Skeletal muscle satellite cell (primary cell): ENCODE measurements at regions not wholly inside any gene's neighbourhood (a gene's known extent, or its start where the extent isn't known, plus 50 kb on each side); places are given as distances from the start of the nearest gene placed in this dataset.
"Not testable (repeated sequence)": the region's sequence is repeated elsewhere in the genome, so short reads cannot be mapped to it uniquely, and the experiment has no call there.

Experiments used
- H3K27me3 ChIP-seq: 2 replicates; pipeline ENCODE4 v1.7.0; 2013; ENCODE audit warnings: low read length; ENCODE audit not compliant: control insufficient read depth, insufficient read depth
- H3K36me3 ChIP-seq: 2 replicates; pipeline ENCODE4 v1.7.0; 2013; ENCODE audit warnings: mild to moderate bottlenecking, control low read depth, low read length; ENCODE audit not compliant: insufficient read depth
- H3K4me1 ChIP-seq: 2 replicates; pipeline ENCODE4 v1.7.0; 2013; ENCODE audit warnings: low read length; ENCODE audit not compliant: control insufficient read depth, insufficient read depth
- H3K4me2 ChIP-seq: 2 replicates; pipeline ENCODE4 v1.7.0; 2013; ENCODE audit warnings: mild to moderate bottlenecking, low read length
- H3K4me3 ChIP-seq: 2 replicates; pipeline ENCODE4 v1.7.0; 2013; ENCODE audit warnings: low read length
- H3K9ac ChIP-seq: 2 replicates; pipeline ENCODE4 v1.7.0; 2013; ENCODE audit warnings: mild to moderate bottlenecking, low read depth, low read length, moderate library complexity
- H3K9me3 ChIP-seq: replicated peaks from 2 replicates; pipeline ENCODE4 v1.7.0; 2013; ENCODE audit warnings: mild to moderate bottlenecking, control low read depth, low read length

DNA sequence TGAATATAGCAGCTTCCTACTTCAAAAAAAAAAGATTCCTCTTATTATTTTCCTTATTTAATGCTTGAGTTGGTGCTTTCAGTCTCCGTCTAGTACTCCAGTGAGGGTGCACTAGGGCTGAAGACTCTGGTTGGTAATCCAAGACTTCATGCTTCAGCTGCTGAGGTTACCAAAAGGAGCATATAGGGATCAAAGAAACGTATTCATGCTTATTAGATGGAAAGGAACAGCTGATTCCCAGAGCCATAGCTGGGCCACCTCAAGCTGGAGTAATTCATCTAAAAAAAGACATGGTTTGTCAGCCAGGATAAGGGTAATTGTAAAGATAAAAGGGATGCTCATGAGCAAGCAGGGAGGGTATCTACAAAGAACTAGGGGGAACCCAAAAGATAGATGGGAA lies 131.7 kb upstream of the FAM47B start:
- no peak overlapping the region for H3K4me3 ChIP-seq
- peaks cover 17% of the 10 kb centered on the region for H3K4me1 ChIP-seq
- no peak overlapping the region for H3K9ac ChIP-seq
- no peaks in the 10 kb centered on the region for H3K27me3 ChIP-seq
- peak overlapping the region; percentile 32 for H3K4me2 ChIP-seq
- no peaks in the 10 kb centered on the region for H3K36me3 ChIP-seq
- H3K9me3 ChIP-seq = no peaks in the 10 kb centered on the region

DNA sequence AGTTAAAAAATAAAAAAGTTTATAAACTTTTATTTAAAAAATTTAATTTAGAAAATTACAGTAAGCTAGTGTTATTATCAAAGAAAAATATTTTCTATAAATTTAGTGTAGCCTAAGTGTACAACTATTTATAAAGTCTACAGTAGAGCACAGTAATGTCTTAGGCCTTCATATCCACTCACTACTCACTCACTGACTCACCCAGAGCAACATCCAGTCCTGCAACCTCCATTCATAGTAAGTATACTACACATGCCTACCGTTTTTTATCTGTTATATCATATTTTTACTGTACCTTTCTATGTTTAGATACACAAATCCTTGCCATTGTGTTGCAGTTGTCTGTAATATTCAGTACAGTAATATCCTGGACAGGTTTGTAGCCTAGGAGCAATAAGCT lies 129.0 kb upstream of the FAM47B start:
- H3K27me3 ChIP-seq = no peaks in the 10 kb centered on the region
- peaks cover 17% of the 10 kb centered on the region for H3K4me1 ChIP-seq
- H3K36me3 ChIP-seq = no peaks in the 10 kb centered on the region
- H3K4me2 ChIP-seq = no peak overlapping the region
- H3K9me3 ChIP-seq = no peaks in the 10 kb centered on the region
- H3K4me3 ChIP-seq = no peak overlapping the region
- no peak overlapping the region for H3K9ac ChIP-seq

DNA sequence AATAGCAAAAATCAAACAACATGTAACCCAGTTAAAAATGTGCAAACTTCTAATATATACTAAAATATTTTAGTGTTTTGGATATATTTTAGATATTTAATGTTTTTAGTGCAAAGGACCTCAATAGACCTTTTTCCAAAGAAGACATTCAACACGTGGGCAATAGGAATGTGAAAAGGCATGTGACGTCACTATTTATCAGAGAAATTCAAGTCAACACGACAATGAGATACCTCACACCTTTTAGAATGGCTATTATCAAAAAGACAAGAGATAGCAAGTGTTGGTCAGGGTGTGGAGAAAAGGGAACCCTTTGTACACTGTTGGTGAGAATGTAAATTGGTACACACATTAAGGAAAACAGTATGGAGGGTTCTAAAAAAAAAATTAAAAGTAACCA lies 115.6 kb upstream of the FAM47B start:
- no peaks in the 10 kb centered on the region for H3K9me3 ChIP-seq
- no peaks in the 10 kb centered on the region for H3K36me3 ChIP-seq
- no peaks in the 10 kb centered on the region for H3K27me3 ChIP-seq
- no peak overlapping the region for H3K9ac ChIP-seq
- no peaks in the 10 kb centered on the region for H3K4me1 ChIP-seq
- H3K4me3 ChIP-seq = no peak overlapping the region
- no peak overlapping the region for H3K4me2 ChIP-seq

DNA sequence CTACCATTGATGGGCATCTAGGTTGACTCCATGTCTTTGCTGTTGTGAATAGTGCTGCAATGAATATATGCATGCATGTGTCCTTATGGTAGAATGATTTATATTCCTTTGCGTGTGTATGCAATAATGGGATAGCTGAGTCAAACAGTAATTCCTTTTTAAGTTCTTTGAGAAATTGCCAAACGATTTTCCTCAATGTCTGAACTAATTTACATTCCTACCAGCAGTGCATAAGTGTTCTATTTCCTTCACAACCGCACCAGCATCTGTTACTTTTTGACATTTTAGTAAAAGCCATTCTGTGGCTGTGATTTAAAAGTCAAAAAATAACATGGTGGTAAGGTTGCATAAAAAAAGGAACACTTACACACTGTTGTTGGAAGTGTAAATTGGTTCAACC lies 103.1 kb upstream of the FAM47B start:
- no peaks in the 10 kb centered on the region for H3K36me3 ChIP-seq
- H3K4me3 ChIP-seq = no peak overlapping the region
- H3K9ac ChIP-seq = no peak overlapping the region
- H3K27me3 ChIP-seq = no peaks in the 10 kb centered on the region
- H3K4me2 ChIP-seq = no peak overlapping the region
- no peaks in the 10 kb centered on the region for H3K9me3 ChIP-seq
- no peaks in the 10 kb centered on the region for H3K4me1 ChIP-seq

DNA sequence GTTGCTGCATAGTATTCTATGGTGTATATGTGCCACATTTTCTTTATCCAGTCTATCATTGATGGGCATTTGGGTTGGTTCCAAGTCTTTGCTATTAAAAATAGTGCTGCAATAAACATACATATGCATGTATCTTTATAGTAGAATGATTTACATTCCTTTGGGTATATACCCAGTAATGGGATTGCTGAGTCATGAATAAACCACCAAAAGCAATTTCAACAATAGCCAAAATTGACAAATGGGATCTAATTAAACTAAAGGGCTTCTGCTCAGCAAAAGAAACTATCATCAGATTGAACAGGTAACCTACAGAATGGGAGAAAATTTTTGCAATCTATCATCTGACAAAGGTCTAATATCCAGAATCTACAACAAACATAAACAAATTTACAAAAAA lies 101.4 kb upstream of the FAM47B start:
- H3K36me3 ChIP-seq, H3K4me2 ChIP-seq, H3K4me3 ChIP-seq, H3K4me1 ChIP-seq, H3K27me3 ChIP-seq, H3K9me3 ChIP-seq, H3K9ac ChIP-seq: not testable (repeated sequence)

DNA sequence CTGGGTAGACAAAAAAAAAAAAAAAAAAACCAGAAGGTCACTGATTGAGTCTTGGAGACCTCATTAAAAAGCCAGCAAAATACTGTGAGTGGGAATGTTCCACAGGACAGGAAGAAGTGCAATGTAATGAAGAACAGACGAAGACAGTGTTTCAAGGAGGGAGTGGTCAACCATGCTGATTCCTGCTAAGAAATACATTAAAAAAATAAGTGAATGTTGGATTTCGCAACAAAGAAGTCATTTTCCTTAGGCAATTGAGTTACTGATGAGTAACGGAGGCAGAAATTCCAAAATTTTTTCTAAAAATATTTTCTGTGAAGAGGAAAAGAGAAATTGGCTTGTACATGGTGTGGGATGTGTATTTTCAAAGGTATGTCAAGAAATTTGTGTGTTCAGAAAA lies 94.3 kb upstream of the FAM47B start:
- H3K9me3 ChIP-seq = no peaks in the 10 kb centered on the region
- no peaks in the 10 kb centered on the region for H3K27me3 ChIP-seq
- H3K36me3 ChIP-seq = no peaks in the 10 kb centered on the region
- no peak overlapping the region for H3K4me3 ChIP-seq
- H3K9ac ChIP-seq = no peak overlapping the region
- no peak overlapping the region for H3K4me2 ChIP-seq
- H3K4me1 ChIP-seq = peaks cover 12% of the 10 kb centered on the region

DNA sequence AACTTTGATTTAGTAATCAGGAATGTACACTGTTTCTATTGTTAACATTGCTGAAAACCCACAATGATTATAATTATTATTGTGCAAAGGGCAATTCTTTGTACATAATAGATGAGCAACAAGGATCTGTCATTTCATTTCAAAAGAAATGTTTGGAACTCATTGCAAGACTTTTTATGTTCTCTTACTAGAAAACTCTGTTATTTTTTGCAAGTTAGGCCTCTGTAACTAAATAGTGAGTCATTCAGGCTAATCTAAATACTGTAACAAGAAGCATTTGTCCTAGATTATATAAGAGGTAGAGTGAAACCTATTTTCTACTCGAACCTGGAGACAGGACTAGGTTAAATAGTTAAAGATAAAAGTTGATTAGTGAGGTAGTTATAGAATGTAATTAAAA lies 93.2 kb upstream of the FAM47B start:
- peaks cover 12% of the 10 kb centered on the region for H3K4me1 ChIP-seq
- no peaks in the 10 kb centered on the region for H3K27me3 ChIP-seq
- H3K4me2 ChIP-seq = no peak overlapping the region
- H3K9ac ChIP-seq = no peak overlapping the region
- H3K36me3 ChIP-seq = no peaks in the 10 kb centered on the region
- H3K4me3 ChIP-seq = no peak overlapping the region
- H3K9me3 ChIP-seq = no peaks in the 10 kb centered on the region

DNA sequence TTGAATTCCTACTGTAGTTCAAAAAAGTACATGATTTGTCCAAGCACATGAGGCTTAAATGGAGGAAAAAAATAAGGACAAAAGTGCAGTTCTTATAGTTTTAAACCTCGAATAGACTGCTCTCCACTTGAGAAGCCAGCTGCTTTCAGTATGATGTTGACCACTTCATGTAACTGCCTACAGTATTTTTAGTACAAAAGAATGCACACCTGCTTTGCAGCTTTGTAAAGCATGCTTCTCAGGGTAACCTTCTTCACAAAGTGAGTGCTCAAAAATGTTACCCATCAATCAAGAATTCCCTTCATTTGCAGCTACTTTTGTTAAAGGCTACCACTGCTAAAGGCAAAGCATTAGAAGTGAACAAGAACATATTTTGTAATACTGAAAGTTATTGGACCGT lies 83.4 kb upstream of the FAM47B start:
- Histone ChIP-seq H3K4me3 (no peak overlapping the region), H3K9me3 (no peaks in the 10 kb centered on the region), H3K27me3 (no peaks in the 10 kb centered on the region), H3K4me1 (no peaks in the 10 kb centered on the region), H3K9ac (no peak overlapping the region), H3K4me2 (no peak overlapping the region), H3K36me3 (no peaks in the 10 kb centered on the region)

DNA sequence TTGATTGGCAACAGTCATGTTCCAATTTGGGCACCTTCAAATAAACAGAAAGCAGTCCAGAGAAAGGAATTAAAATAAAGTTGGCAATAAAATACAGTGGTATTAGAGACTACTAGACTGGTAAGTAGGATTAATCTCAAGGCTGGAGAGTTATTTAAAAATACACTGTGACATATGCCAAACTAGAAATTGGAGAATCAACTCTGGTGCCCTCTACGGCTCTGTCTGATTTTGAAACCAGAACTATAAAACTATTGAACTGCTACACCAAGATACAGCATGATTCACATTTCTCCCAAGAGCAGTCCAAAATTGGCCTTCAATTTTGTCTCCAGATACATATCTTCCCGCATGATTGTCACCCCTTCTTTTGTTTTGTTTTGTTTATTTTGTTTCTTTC lies 78.7 kb upstream of the FAM47B start:
- no peak overlapping the region for H3K9ac ChIP-seq
- no peaks in the 10 kb centered on the region for H3K9me3 ChIP-seq
- no peaks in the 10 kb centered on the region for H3K36me3 ChIP-seq
- H3K4me2 ChIP-seq = no peak overlapping the region
- no peak overlapping the region for H3K4me3 ChIP-seq
- H3K27me3 ChIP-seq = no peaks in the 10 kb centered on the region
- H3K4me1 ChIP-seq = no peaks in the 10 kb centered on the region

DNA sequence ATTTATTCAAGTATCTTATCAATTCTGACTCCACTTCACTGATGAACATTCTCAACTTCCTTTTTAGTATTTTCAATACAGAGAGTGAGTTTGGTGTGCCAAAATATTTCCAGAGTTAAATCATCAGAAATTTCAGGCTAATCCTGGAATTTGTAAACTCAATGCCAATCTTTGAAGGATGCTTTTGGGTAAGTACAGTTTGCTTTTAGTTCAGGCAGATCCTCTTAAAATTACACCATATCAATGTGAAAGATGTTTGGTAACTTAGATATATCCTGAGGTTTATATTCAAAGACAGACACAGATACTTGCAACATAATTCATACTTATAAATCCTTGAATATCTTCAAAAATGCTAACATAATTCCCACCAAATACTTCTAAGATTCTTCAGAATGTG lies 76.0 kb upstream of the FAM47B start:
- no peaks in the 10 kb centered on the region for H3K9me3 ChIP-seq
- H3K4me1 ChIP-seq = no peaks in the 10 kb centered on the region
- H3K4me2 ChIP-seq = no peak overlapping the region
- H3K4me3 ChIP-seq = no peak overlapping the region
- H3K27me3 ChIP-seq = no peaks in the 10 kb centered on the region
- H3K36me3 ChIP-seq = no peaks in the 10 kb centered on the region
- no peak overlapping the region for H3K9ac ChIP-seq

DNA sequence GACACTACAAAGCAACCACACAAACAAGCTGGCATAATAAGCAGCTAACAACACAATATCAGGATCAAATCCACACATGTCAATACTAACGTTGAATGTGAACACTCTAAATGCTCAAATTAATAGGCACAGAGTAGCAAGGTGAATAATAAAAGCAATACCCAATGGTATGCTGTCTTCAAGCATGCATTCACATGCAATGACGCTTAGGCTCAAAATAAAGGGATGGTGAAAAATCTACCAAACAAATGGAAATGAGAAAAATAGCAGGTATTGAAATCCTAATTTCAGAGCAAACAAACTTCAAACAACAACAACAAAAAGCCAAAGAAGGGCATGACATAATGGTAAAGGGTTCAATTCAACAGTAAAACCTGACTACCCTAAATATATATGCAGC lies 74.0 kb upstream of the FAM47B start:
- Histone ChIP-seq H3K4me1 (peaks cover 2% of the 10 kb centered on the region), H3K9me3 (no peaks in the 10 kb centered on the region), H3K4me3 (no peak overlapping the region)

DNA sequence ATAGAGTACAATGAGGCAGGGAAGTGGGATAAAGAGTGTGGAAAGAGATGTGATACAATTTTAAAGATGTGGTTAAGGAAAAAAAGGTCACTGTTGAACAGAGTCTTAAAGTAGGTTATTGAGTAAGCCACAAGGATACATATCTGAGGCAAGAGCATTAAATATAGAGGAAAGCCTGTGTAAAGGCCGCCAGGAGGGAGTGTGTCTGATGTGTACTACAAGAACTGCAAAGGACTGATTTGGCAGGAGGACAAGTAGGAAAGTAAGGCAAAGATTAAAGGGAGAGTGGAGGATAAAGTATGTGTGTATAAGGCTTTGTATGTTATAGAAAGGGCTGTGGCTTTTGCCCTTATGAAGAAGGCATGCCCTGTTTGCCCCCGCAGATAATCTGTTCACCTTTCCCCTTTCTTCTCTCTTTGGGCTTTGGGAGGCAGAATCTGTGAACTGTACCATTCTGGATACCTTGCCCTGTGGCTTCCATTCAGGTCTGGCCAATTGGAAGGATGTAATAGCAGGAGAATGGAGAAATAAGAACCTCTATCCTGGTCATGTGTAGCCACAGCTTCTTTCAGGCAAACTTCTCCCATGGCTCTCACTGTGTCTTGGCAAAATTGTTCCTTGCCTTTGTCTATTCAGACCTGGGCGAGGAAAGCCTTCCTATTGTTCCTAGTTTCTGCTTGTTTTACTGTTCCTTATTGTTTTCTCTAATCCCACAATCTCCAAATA lies 68.9 kb upstream of the FAM47B start:
- peaks cover 36% of the 10 kb centered on the region for H3K4me1 ChIP-seq
- no peaks in the 10 kb centered on the region for H3K27me3 ChIP-seq
- H3K9me3 ChIP-seq = no peaks in the 10 kb centered on the region
- peak overlapping the region; percentile 61 for H3K9ac ChIP-seq
- H3K4me3 ChIP-seq = no peak overlapping the region
- peak overlapping the region; percentile 63 for H3K4me2 ChIP-seq
- H3K36me3 ChIP-seq = no peaks in the 10 kb centered on the region

More for the DNA sequence above, 74.0 kb upstream of the FAM47B start:
- no peak overlapping the region for H3K9ac ChIP-seq
- no peaks in the 10 kb centered on the region for H3K36me3 ChIP-seq
- no peak overlapping the region for H3K4me2 ChIP-seq
- no peaks in the 10 kb centered on the region for H3K27me3 ChIP-seq
